Omental fat pad (tissue), 3 donors: ENCODE measurements at regions not wholly inside any gene's neighbourhood (a gene's known extent, or its start where the extent isn't known, plus 50 kb on each side); places are given as distances from the start of the nearest gene placed in this dataset.
"Not testable (repeated sequence)": the region's sequence is repeated elsewhere in the genome, so short reads cannot be mapped to it uniquely, and the experiment has no call there.

Experiments
- ATAC-seq: fragments of 150-250 bp; one replicate; pipeline ENCODE4 v1.9.1; 2016; ENCODE audit warnings: mild to moderate bottlenecking, moderate library complexity; ENCODE audit not compliant: low FRiP score
- DNase-seq: peaks from one replicate; pipeline ENCODE4 v3.0.0-alpha.2; 2019; ENCODE audit warnings: low spot score
- CTCF ChIP-seq, 3 donors: fragments of 450-650 bp; IDR thresholded peaks; one replicate each; pipeline ENCODE4 v1.5.1; 2016 to 2017; ENCODE audit warnings: antibody characterized with exemption in 3 of 3, mild to moderate bottlenecking in 3 of 3, moderate library complexity in 2 of 3

GRCh38 chr3:18716821-18717220, 291.7 kb upstream of the SATB1 start:
- ATAC-seq: no peak
- TF ChIP-seq CTCF (IDR thresholded peaks at IDR 0.05): no peak

GRCh38 chr3:18716101-18716500, 291.0 kb upstream of the SATB1 start:
- DNase-seq (no peak), ATAC-seq (no peak)
- TF ChIP-seq CTCF (IDR thresholded peaks at IDR 0.05): no peak

More at GRCh38 chr3:18716821-18717220, 291.7 kb upstream of the SATB1 start:
- DNase-seq: no peak

- ATAC-seq (no peak), DNase-seq (no peak)
- no peak for TF ChIP-seq CTCF (IDR thresholded peaks at IDR 0.05)
These were observed 290.1 kb upstream of the SATB1 start for GRCh38 chr3:18715208-18715607.

- no peak for ATAC-seq
These were observed 288.4 kb upstream of the SATB1 start for GRCh38 chr3:18713577-18713951.

GRCh38 chr3:18712713-18713576, 287.8 kb upstream of the SATB1 start:
- ATAC-seq: no peak
- no peak for TF ChIP-seq CTCF (IDR thresholded peaks at IDR 0.05)
- DNase-seq: no peak

More at GRCh38 chr3:18713577-18713951, 288.4 kb upstream of the SATB1 start:
- TF ChIP-seq CTCF (IDR thresholded peaks at IDR 0.05): no peak
- DNase-seq: no peak

GRCh38 chr3:18704326-18704725, 279.2 kb upstream of the SATB1 start:
- ATAC-seq: no peak
- no peak for TF ChIP-seq CTCF (IDR thresholded peaks at IDR 0.05)
- DNase-seq: no peak

GRCh38 chr3:18703798-18704197, 278.7 kb upstream of the SATB1 start:
- ATAC-seq (no peak), DNase-seq (no peak)
- no peak for TF ChIP-seq CTCF (IDR thresholded peaks at IDR 0.05)

- ATAC-seq, DNase-seq: not testable (repeated sequence)
These were observed 268.6 kb upstream of the SATB1 start for GRCh38 chr3:18693588-18694329.
